ENCODE measurements at regions not wholly inside any gene's neighbourhood (a gene's known extent, or its start where the extent isn't known, plus 50 kb on each side); places are given as distances from the start of the nearest gene placed in this dataset.
"Not testable (repeated sequence)": the region's sequence is repeated elsewhere in the genome, so short reads cannot be mapped to it uniquely, and the experiment has no call there.

- Histone ChIP-seq H3K27me3 (ENCODE audit: control insufficient read depth, insufficient read depth, low read length) (no peaks in the 10 kb centered on the region), H3K36me3 (ENCODE audit: control insufficient read depth, insufficient read depth, low read length) (no peaks in the 10 kb centered on the region), H3K4me3 (ENCODE audit: low read depth, low read length) (no peak overlapping the region)
- DNase-seq (ENCODE audit: low read depth) = no peak
- TF ChIP-seq CTCF (IDR thresholded peaks at IDR 0.05; ENCODE audit: insufficient read depth, low read depth, low read length) = no peak
- ChIA-PET CTCF (no interaction called here), POLR2A (no interaction called here)
Measured at GRCh38 chr15:56792211-56792610, 58.9 kb upstream of the ZNF280D start.

DNA sequence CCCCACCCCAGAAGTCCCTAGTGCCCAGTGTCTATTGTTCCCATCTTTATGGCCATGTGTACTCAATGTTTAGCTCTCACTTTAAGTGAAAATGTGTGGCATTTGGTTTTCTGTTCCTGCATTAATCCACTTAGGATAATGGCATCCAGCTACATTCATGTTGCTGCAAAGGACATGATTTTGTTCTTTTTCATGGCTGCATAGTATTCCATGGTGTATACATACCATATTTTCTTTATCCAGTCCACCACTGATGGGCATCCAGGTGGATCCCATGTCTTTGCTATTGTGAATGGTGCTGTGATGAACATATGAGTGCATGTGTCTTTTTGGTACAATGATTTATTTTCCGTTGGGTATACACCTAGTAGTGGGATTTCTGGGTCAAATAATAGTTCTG is 58.2 kb upstream of the ZNF280D start:
- CTCF ChIA-PET; H3K36me3 ChIP-seq (ENCODE audit: control insufficient read depth, insufficient read depth, low read length); POLR2A ChIA-PET; DNase-seq (ENCODE audit: low read depth); H3K4me3 ChIP-seq (ENCODE audit: low read depth, low read length); H3K27me3 ChIP-seq (ENCODE audit: control insufficient read depth, insufficient read depth, low read length): not testable (repeated sequence)

DNA sequence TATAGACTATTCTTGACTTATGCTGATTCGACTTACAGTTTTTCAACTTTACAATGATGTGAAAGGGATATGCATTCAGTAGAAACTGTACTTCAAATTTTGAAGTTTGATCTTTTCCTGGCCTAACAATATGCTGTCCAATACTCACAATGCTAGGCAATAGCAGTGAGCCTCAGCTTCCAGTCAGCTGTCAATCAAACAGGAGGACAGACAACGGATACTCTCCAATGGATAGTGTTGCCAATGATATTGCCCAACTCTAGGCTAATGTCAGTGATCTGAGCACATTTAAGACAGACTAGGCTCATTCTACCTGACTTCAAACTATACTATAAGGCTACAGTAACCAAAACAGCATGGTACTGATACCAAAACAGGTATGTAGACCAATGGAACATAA is 55.0 kb upstream of the ZNF280D start:
- no peak for DNase-seq (ENCODE audit: low read depth)
- CTCF ChIA-PET = no interaction called here

DNA sequence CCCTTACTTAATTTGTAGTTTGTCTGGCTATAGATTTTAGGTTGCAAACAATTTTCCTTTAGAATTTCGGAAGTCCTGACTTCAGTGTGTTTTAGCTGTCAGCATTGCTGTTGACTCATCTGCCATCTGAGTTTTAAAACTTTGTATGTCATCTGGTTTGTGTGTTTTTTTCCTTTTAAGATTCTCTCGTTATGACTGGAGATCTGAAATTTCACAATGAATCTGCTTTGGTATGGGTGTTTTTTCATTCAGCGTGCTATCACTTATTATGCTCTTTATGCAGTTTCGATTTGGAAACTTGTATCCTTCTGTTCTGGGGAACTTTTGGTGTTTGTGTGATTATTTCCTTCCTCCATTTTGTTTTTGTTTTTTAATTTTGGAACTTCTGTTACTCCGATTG is 53.7 kb upstream of the ZNF280D start:
- no peak for TF ChIP-seq CTCF (IDR thresholded peaks at IDR 0.05; ENCODE audit: insufficient read depth, low read depth, low read length)

More for the DNA sequence above, 55.0 kb upstream of the ZNF280D start:
- TF ChIP-seq CTCF (IDR thresholded peaks at IDR 0.05; ENCODE audit: insufficient read depth, low read depth, low read length) = no peak
- no peak overlapping the region for H3K4me3 ChIP-seq (ENCODE audit: low read depth, low read length)
- POLR2A ChIA-PET = no interaction called here
- no peaks in the 10 kb centered on the region for H3K36me3 ChIP-seq (ENCODE audit: control insufficient read depth, insufficient read depth, low read length)
- H3K27me3 ChIP-seq (ENCODE audit: control insufficient read depth, insufficient read depth, low read length) = no peaks in the 10 kb centered on the region

GRCh38 chr15:56783857-56784661 is 50.8 kb upstream of the ZNF280D start:
- no peak for TF ChIP-seq CTCF (IDR thresholded peaks at IDR 0.05; ENCODE audit: insufficient read depth, low read depth, low read length)
- Histone ChIP-seq H3K4me3 (ENCODE audit: low read depth, low read length) (no peak overlapping the region), H3K27me3 (ENCODE audit: control insufficient read depth, insufficient read depth, low read length) (no peaks in the 10 kb centered on the region), H3K36me3 (ENCODE audit: control insufficient read depth, insufficient read depth, low read length) (no peaks in the 10 kb centered on the region)
- DNase-seq (ENCODE audit: low read depth) = no peak
- POLR2A ChIA-PET = no interaction called here
- CTCF ChIA-PET = no interaction called here

More for the DNA sequence above, 53.7 kb upstream of the ZNF280D start:
- DNase-seq (ENCODE audit: low read depth) = no peak
- Histone ChIP-seq H3K27me3 (ENCODE audit: control insufficient read depth, insufficient read depth, low read length) (no peaks in the 10 kb centered on the region), H3K36me3 (ENCODE audit: control insufficient read depth, insufficient read depth, low read length) (no peaks in the 10 kb centered on the region), H3K4me3 (ENCODE audit: low read depth, low read length) (no peak overlapping the region)
- ChIA-PET CTCF (no interaction called here), POLR2A (no interaction called here)

All from BJ (cell line).